ENCODE measurements at regions not wholly inside any gene's neighbourhood (a gene's known extent, or its start where the extent isn't known, plus 50 kb on each side); places are given as distances from the start of the nearest gene placed in this dataset.

- DNase-seq, result no peak
Measured at GRCh38 chr7:31456646-31457368, 57.1 kb upstream of the ITPRID1 start.

GRCh38 chr7:31457551-31457950 lies 56.3 kb upstream of the ITPRID1 start:
- DNase-seq, result no peak

GRCh38 chr7:31458203-31458602 lies 55.7 kb upstream of the ITPRID1 start:
- DNase-seq, result no peak

- no peak for DNase-seq
Measured at GRCh38 chr7:31462636-31463035, 51.3 kb upstream of the ITPRID1 start.

Data from NCI-H748 treated with DMSO at 0.1 percent for 48 hours (cell line).